OCI-LY3 (cell line): ENCODE measurements at regions not wholly inside any gene's neighbourhood (a gene's known extent, or its start where the extent isn't known, plus 50 kb on each side); places are given as distances from the start of the nearest gene placed in this dataset.

Experiments
- EZH2phosphoT487 ChIP-seq: fragments of 200-600 bp; shearing (Covaris generic); IDR thresholded peaks from 2 replicates; pipeline ENCODE4 v1.6.1; 2018; ENCODE audit warnings: antibody characterized with exemption, mixed run types, low read depth
- TF ChIP-seq, protein P1 (sequence below): fragments of 200-600, 300-600 bp; sonication (generic); IDR thresholded peaks from 2 replicates; pipeline ENCODE4 v1.5.1; 2014; ENCODE audit warnings: antibody characterized with exemption, low read length, low read depth

- no peak for TF ChIP-seq EZH2phosphoT487
- TF ChIP-seq, protein P1, sequence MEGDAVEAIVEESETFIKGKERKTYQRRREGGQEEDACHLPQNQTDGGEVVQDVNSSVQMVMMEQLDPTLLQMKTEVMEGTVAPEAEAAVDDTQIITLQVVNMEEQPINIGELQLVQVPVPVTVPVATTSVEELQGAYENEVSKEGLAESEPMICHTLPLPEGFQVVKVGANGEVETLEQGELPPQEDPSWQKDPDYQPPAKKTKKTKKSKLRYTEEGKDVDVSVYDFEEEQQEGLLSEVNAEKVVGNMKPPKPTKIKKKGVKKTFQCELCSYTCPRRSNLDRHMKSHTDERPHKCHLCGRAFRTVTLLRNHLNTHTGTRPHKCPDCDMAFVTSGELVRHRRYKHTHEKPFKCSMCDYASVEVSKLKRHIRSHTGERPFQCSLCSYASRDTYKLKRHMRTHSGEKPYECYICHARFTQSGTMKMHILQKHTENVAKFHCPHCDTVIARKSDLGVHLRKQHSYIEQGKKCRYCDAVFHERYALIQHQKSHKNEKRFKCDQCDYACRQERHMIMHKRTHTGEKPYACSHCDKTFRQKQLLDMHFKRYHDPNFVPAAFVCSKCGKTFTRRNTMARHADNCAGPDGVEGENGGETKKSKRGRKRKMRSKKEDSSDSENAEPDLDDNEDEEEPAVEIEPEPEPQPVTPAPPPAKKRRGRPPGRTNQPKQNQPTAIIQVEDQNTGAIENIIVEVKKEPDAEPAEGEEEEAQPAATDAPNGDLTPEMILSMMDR, result no peak
Measured at GRCh38 chr21:28636752-28637691, 355.7 kb downstream of the LTN1 start.
